Panc1 (cell line): ENCODE measurements at regions not wholly inside any gene's neighbourhood (a gene's known extent, or its start where the extent isn't known, plus 50 kb on each side); places are given as distances from the start of the nearest gene placed in this dataset.

Source experiments
- POLR2AphosphoS5 ChIP-seq: IDR thresholded peaks from 2 replicates; pipeline ENCODE4 v1.6.1; 2012; ENCODE audit warnings: mild to moderate bottlenecking, low read depth, low read length, moderate library complexity
- SIN3A ChIP-seq: IDR thresholded peaks from 2 replicates; pipeline ENCODE4 v1.6.1; 2012; ENCODE audit warnings: low read depth, mild to moderate bottlenecking, low read length, moderate library complexity, borderline replicate concordance; ENCODE audit not compliant: insufficient read depth
- TCF7L2 ChIP-seq: IDR thresholded peaks from 2 replicates; pipeline ENCODE4 v1.6.1; 2011; ENCODE audit warnings: mild to moderate bottlenecking, low read depth, low read length, inconsistent platforms
- TF ChIP-seq, protein P1 (sequence below): fragments of 450-650 bp; IDR thresholded peaks from 2 replicates; pipeline ENCODE4 v1.5.1; 2017; ENCODE audit warnings: mild to moderate bottlenecking

GRCh38 chr5:25544652-25545249 lies 900.0 kb upstream of the CDH10 start:
- TF ChIP-seq SIN3A (no peak), POLR2AphosphoS5 (no peak), TCF7L2 (no peak)
- TF ChIP-seq, protein P1, sequence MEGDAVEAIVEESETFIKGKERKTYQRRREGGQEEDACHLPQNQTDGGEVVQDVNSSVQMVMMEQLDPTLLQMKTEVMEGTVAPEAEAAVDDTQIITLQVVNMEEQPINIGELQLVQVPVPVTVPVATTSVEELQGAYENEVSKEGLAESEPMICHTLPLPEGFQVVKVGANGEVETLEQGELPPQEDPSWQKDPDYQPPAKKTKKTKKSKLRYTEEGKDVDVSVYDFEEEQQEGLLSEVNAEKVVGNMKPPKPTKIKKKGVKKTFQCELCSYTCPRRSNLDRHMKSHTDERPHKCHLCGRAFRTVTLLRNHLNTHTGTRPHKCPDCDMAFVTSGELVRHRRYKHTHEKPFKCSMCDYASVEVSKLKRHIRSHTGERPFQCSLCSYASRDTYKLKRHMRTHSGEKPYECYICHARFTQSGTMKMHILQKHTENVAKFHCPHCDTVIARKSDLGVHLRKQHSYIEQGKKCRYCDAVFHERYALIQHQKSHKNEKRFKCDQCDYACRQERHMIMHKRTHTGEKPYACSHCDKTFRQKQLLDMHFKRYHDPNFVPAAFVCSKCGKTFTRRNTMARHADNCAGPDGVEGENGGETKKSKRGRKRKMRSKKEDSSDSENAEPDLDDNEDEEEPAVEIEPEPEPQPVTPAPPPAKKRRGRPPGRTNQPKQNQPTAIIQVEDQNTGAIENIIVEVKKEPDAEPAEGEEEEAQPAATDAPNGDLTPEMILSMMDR, result peak; percentile 74
